CD4-positive, alpha-beta T cell (primary cell): ENCODE measurements at regions not wholly inside any gene's neighbourhood (a gene's known extent, or its start where the extent isn't known, plus 50 kb on each side); places are given as distances from the start of the nearest gene placed in this dataset.
"Not testable (repeated sequence)": the region's sequence is repeated elsewhere in the genome, so short reads cannot be mapped to it uniquely, and the experiment has no call there.

Experiments
- ATAC-seq: fragments of 200-7000 bp; cut with Tn5 transposase; one replicate; pipeline ENCODE4 v1.10.0; 2022; ENCODE audit warnings: mild to moderate bottlenecking; ENCODE audit not compliant: poor library complexity
- CTCF ChIA-PET: fragments of 350-600 bp; sonication (Branson Sonifier 250); formaldehyde crosslinking; loops from one replicate; lab custom pipeline; 2021; ENCODE audit warnings: antibody characterized with exemption, inconsistent platforms; lab: Charles Lee
- POLR2A ChIA-PET: fragments of 350-600 bp; sonication (Branson Sonifier 250); formaldehyde crosslinking; loops from one replicate; lab custom pipeline; 2021; ENCODE audit warnings: antibody characterized with exemption, inconsistent platforms; lab: Charles Lee
- DNase-seq, 14 experiments: peaks; one replicate each; pipeline ENCODE4 v3.0.0-alpha.2; 2013 to 2020; ENCODE audit warnings: mixed read lengths in 2 of 14
- H3K27ac ChIP-seq, 2 donors: one replicate each; pipeline versions ENCODE4 v1.5.1 to v1.7.0; 2013; ENCODE audit warnings: low read length in 2 of 2, low read depth in 1 of 2, mild to moderate bottlenecking in 1 of 2
- H3K27me3 ChIP-seq, 2 experiments: 1 replicate in 1 of 2; 2 replicates in 1 of 2; pipeline versions ENCODE4 v1.6.1 to v1.7.0; 2013; ENCODE audit warnings: low read length in 2 of 2, control low read depth in 1 of 2, mild to moderate bottlenecking in 1 of 2, moderate library complexity in 1 of 2; ENCODE audit not compliant: insufficient read depth in 2 of 2, control insufficient read depth in 1 of 2
- H3K36me3 ChIP-seq: one replicate; pipeline ENCODE4 v1.6.1; 2013; ENCODE audit warnings: low read length, control low read depth; ENCODE audit not compliant: insufficient read depth
- H3K4me1 ChIP-seq: one replicate; pipeline ENCODE4 v1.6.1; 2013; ENCODE audit warnings: low read length, control low read depth; ENCODE audit not compliant: insufficient read depth
- H3K4me3 ChIP-seq: one replicate; pipeline ENCODE4 v1.5.1; 2013; ENCODE audit warnings: mild to moderate bottlenecking, low read length, moderate library complexity
- H3K9me3 ChIP-seq, 2 experiments: 1 replicate in 1 of 2; 2 replicates in 1 of 2; pipeline versions ENCODE4 v1.6.1 to v1.7.0; 2013; ENCODE audit warnings: low read length in 2 of 2, mild to moderate bottlenecking in 2 of 2, control low read depth in 1 of 2, moderate library complexity in 1 of 2; ENCODE audit not compliant: control insufficient read depth in 1 of 2, insufficient read depth in 1 of 2
- H3K27ac Mint-ChIP-seq: one replicate; pipeline ENCODE4 v1.8.0; 2020; ENCODE audit warnings: mixed read lengths
- H3K27me3 Mint-ChIP-seq: one replicate; pipeline ENCODE4 v1.8.0; 2021; ENCODE audit warnings: mixed read lengths
- H3K36me3 Mint-ChIP-seq: one replicate; pipeline ENCODE4 v1.8.0; 2021; ENCODE audit warnings: low read depth, mixed read lengths
- H3K4me1 Mint-ChIP-seq: one replicate; pipeline ENCODE4 v1.8.0; 2021; ENCODE audit warnings: low read depth, mixed read lengths
- H3K4me3 Mint-ChIP-seq: one replicate; pipeline ENCODE4 v1.8.0; 2020; ENCODE audit warnings: mild to moderate bottlenecking, mixed read lengths
- H3K9me3 Mint-ChIP-seq: one replicate; pipeline ENCODE4 v1.8.0; 2020; ENCODE audit warnings: mixed read lengths
- CTCF ChIP-seq: fragments of 200-600 bp; IDR thresholded peaks from one replicate; pipeline ENCODE4 v1.8.0; 2022; ENCODE audit warnings: antibody characterized with exemption, mild to moderate bottlenecking
- intact Hi-C, 2 experiments: fragments of 100-400 bp; cut with DNase I in 1 of 2; cut with micrococcal nuclease in 1 of 2; formaldehyde crosslinking; loops; one replicate each; pipeline versions ENCODE4 v1.15.1 to v1.9.0; 2023 to 2025; cut with DNase I, micrococcal nuclease

GRCh38 chr4:170465429-170465828 lies 375.7 kb upstream of the AADAT start:
- H3K4me1 ChIP-seq = no peaks in the 10 kb centered on the region
- no peak for ATAC-seq
- H3K27me3 ChIP-seq = no peaks in the 10 kb centered on the region
- intact Hi-C loops = no loop called here
- Mint-ChIP-seq H3K27me3 (no peaks in the 10 kb centered on the region), H3K4me1 (no peaks in the 10 kb centered on the region), H3K4me3 (no peak overlapping the region), H3K9me3 (peaks cover 13% of the 10 kb centered on the region), H3K27ac (no peak overlapping the region), H3K36me3 (no peaks in the 10 kb centered on the region)
- H3K4me3 ChIP-seq = no peak overlapping the region
- DNase-seq = no peak
- peaks cover 0 to 12% of the 10 kb centered on the region in 2 experiments for H3K9me3 ChIP-seq
- no peak overlapping the region for H3K27ac ChIP-seq
- ChIA-PET CTCF (no interaction called here), POLR2A (no interaction called here)
- TF ChIP-seq CTCF = no peak
- H3K36me3 ChIP-seq = no peaks in the 10 kb centered on the region

GRCh38 chr4:170464614-170465197 lies 374.9 kb upstream of the AADAT start:
- POLR2A ChIA-PET = no interaction called here

GRCh38 chr4:170446782-170447181 lies 357.0 kb upstream of the AADAT start:
- H3K4me3 Mint-ChIP-seq = no peak overlapping the region
- H3K27me3 Mint-ChIP-seq = no peaks in the 10 kb centered on the region
- no peaks in the 10 kb centered on the region for H3K36me3 ChIP-seq
- ChIA-PET POLR2A (no interaction called here), CTCF (no interaction called here)
- ATAC-seq (no peak), DNase-seq (no peak)
- peaks cover 0 to 4% of the 10 kb centered on the region in 2 experiments for H3K9me3 ChIP-seq
- H3K4me1 Mint-ChIP-seq = no peaks in the 10 kb centered on the region
- H3K27ac Mint-ChIP-seq = no peak overlapping the region
- H3K9me3 Mint-ChIP-seq = peaks cover 12% of the 10 kb centered on the region
- H3K27me3 ChIP-seq = no peaks in the 10 kb centered on the region
- H3K27ac ChIP-seq = no peak overlapping the region
- no peak overlapping the region for H3K4me3 ChIP-seq
- H3K36me3 Mint-ChIP-seq = no peaks in the 10 kb centered on the region
- intact Hi-C loops = no loop called here
- H3K4me1 ChIP-seq = no peaks in the 10 kb centered on the region
- TF ChIP-seq CTCF = no peak

More at GRCh38 chr4:170464614-170465197, 374.9 kb upstream of the AADAT start:
- no peaks in the 10 kb centered on the region for H3K36me3 Mint-ChIP-seq
- Histone ChIP-seq H3K4me1 (no peaks in the 10 kb centered on the region), H3K36me3 (no peaks in the 10 kb centered on the region), H3K4me3 (no peak overlapping the region), H3K27me3 (no peaks in the 10 kb centered on the region), H3K27ac (no peak overlapping the region), H3K9me3 (peaks cover 0 to 12% of the 10 kb centered on the region in 2 experiments)
- H3K9me3 Mint-ChIP-seq = peaks cover 13% of the 10 kb centered on the region
- H3K27me3 Mint-ChIP-seq = no peaks in the 10 kb centered on the region
- ATAC-seq (no peak), DNase-seq (no peak)
- CTCF ChIA-PET = no interaction called here
- intact Hi-C loops = no loop called here
- no peak overlapping the region for H3K27ac Mint-ChIP-seq
- no peaks in the 10 kb centered on the region for H3K4me1 Mint-ChIP-seq
- H3K4me3 Mint-ChIP-seq = no peak overlapping the region
- no peak for TF ChIP-seq CTCF

- H3K27me3 ChIP-seq, POLR2A ChIA-PET, DNase-seq, CTCF ChIA-PET, H3K9me3 Mint-ChIP-seq, H3K4me1 ChIP-seq, H3K36me3 ChIP-seq, H3K27me3 Mint-ChIP-seq, H3K4me1 Mint-ChIP-seq, H3K4me3 ChIP-seq, H3K4me3 Mint-ChIP-seq, ATAC-seq, intact Hi-C loops, H3K9me3 ChIP-seq, H3K36me3 Mint-ChIP-seq, H3K27ac ChIP-seq, H3K27ac Mint-ChIP-seq: not testable (repeated sequence)
These were observed 351.4 kb upstream of the AADAT start for GRCh38 chr4:170441146-170441545.
